SK-N-SH (cell line): ENCODE measurements at regions not wholly inside any gene's neighbourhood (a gene's known extent, or its start where the extent isn't known, plus 50 kb on each side); places are given as distances from the start of the nearest gene placed in this dataset.

Experiments
- CTCF ChIA-PET: fragments of 300-600, 350-600 bp; formaldehyde crosslinking; extraction: SDS; loops from one replicate; lab custom pipeline; 2021; lab: Yijun Ruan, JAX
- POLR2A ChIA-PET: fragments of 350-600 bp; sonication (Branson Sonifier 250); formaldehyde crosslinking; extraction: SDS; loops from one replicate; lab custom pipeline; 2020; ENCODE audit warnings: antibody characterized with exemption, inconsistent platforms; lab: Yijun Ruan, JAX
- DNase-seq: peaks from one replicate; pipeline ENCODE4 v3.0.0; 2012
- H2AFZ ChIP-seq: fragments of 200-600 bp; sonication (generic); 2 replicates; pipeline ENCODE4 v1.8.1; 2016; ENCODE audit warnings: antibody characterized with exemption, mild to moderate bottlenecking, low read depth
- H3F3A ChIP-seq: fragments of 200-600 bp; sonication (generic); replicated peaks from 2 replicates; pipeline ENCODE3; 2016; ENCODE audit warnings: antibody characterized with exemption, mild to moderate bottlenecking; ENCODE audit not compliant: insufficient read depth
- H3K27ac ChIP-seq, 2 experiments: fragments of 200-500 bp in 1 of 2; fragments of 200-600 bp in 1 of 2; sonication (Bioruptor generic) in 1 of 2; sonication (generic), shearing (Covaris generic) in 1 of 2; 2 replicates each; pipeline versions ENCODE4 v1.5.1 to v1.6.1; 2014 to 2016; ENCODE audit warnings: low read depth in 2 of 2, inconsistent platforms in 1 of 2, low read length in 1 of 2, mild to moderate bottlenecking in 1 of 2, mixed read lengths in 1 of 2
- H3K27me3 ChIP-seq: fragments of 200-600 bp; sonication (generic), shearing (Covaris generic); 2 replicates; pipeline ENCODE4 v1.6.1; 2016; ENCODE audit warnings: mixed run types; ENCODE audit not compliant: insufficient read depth
- H3K36me3 ChIP-seq, 2 experiments: fragments of 200-500 bp in 1 of 2; fragments of 200-600 bp in 1 of 2; sonication (Bioruptor generic) in 1 of 2; sonication (generic) in 1 of 2; replicated peaks in 1 of 2; 2 replicates each; pipeline versions ENCODE3 to v1.5.1; 2014 to 2016; ENCODE audit warnings: low read length in 1 of 2, mild to moderate bottlenecking in 1 of 2; ENCODE audit not compliant: insufficient read depth in 2 of 2, control insufficient read depth in 1 of 2
- H3K4me1 ChIP-seq, 2 experiments: fragments of 200-500 bp in 1 of 2; fragments of 200-600 bp in 1 of 2; sonication (Bioruptor generic) in 1 of 2; sonication (generic), shearing (Covaris generic) in 1 of 2; 2 replicates each; pipeline versions ENCODE4 v1.5.1 to v1.6.1; 2014 to 2016; ENCODE audit warnings: low read depth in 1 of 2, low read length in 1 of 2, mixed run types in 1 of 2; ENCODE audit not compliant: insufficient read depth in 2 of 2, control insufficient read depth in 1 of 2
- H3K4me2 ChIP-seq: fragments of 200-600 bp; sonication (generic), shearing (Covaris generic); 2 replicates; pipeline ENCODE4 v1.6.1; 2017; ENCODE audit warnings: mixed run types
- H3K4me3 ChIP-seq, 2 experiments: fragments of 200-500 bp in 1 of 2; fragments of 200-600 bp in 1 of 2; sonication (Bioruptor generic) in 1 of 2; sonication (generic), shearing (Covaris generic) in 1 of 2; 2 replicates each; pipeline versions ENCODE4 v1.5.1 to v1.8.1; 2014 to 2016; ENCODE audit warnings: low read depth in 2 of 2, inconsistent platforms in 1 of 2, low read length in 1 of 2, mild to moderate bottlenecking in 1 of 2, mixed read lengths in 1 of 2, moderate library complexity in 1 of 2
- H3K79me2 ChIP-seq: fragments of 200-600 bp; sonication (generic); 2 replicates; pipeline ENCODE4 v1.8.1; 2017; ENCODE audit warnings: mild to moderate bottlenecking; ENCODE audit not compliant: insufficient read depth
- H3K9ac ChIP-seq: fragments of 200-600 bp; sonication (generic); 2 replicates; pipeline ENCODE4 v1.6.1; 2017; ENCODE audit warnings: mixed run types
- H3K9me2 ChIP-seq: fragments of 200-600 bp; sonication (generic); 2 replicates; pipeline ENCODE4 v1.6.1; 2017; ENCODE audit warnings: mixed run types
- H3K9me3 ChIP-seq: fragments of 200-600 bp; sonication (generic); 2 replicates; pipeline ENCODE4 v1.6.1; 2017; ENCODE audit warnings: mixed run types, mild to moderate bottlenecking, moderate library complexity
- H4K20me1 ChIP-seq: fragments of 200-600 bp; sonication (generic); 2 replicates; pipeline ENCODE4 v1.6.1; 2017; ENCODE audit warnings: mild to moderate bottlenecking, mixed run types; ENCODE audit not compliant: insufficient read depth
- CTCF ChIP-seq: fragments of 200-600 bp; sonication (generic); IDR thresholded peaks from 2 replicates; pipeline ENCODE4 v1.6.1; 2017; ENCODE audit warnings: antibody characterized with exemption, mild to moderate bottlenecking, moderate library complexity
- ELF1 ChIP-seq: IDR thresholded peaks from 2 replicates; pipeline ENCODE4 v1.4.0; 2012
- EP300 ChIP-seq, 2 experiments: IDR thresholded peaks; 2 replicates each; pipeline versions ENCODE4 v1.4.0 to v1.6.1; 2012; ENCODE audit warnings: borderline replicate concordance in 1 of 2, low read depth in 1 of 2, low read length in 1 of 2
- EZH2phosphoT487 ChIP-seq: fragments of 200-600 bp; sonication (generic); IDR thresholded peaks from 2 replicates; pipeline ENCODE4 v1.6.1; 2017; ENCODE audit warnings: low read depth, mixed run types, mild to moderate bottlenecking, antibody characterized with exemption, moderate library complexity, borderline replicate concordance
- FOSL2 ChIP-seq: IDR thresholded peaks from 2 replicates; pipeline ENCODE4 v1.4.0; 2012; ENCODE audit warnings: low read depth, mild to moderate bottlenecking, moderate library complexity, borderline replicate concordance
- FOXM1 ChIP-seq: IDR thresholded peaks from 2 replicates; pipeline ENCODE4 v1.4.0; 2012; ENCODE audit warnings: low read depth, mild to moderate bottlenecking
- GABPA ChIP-seq: IDR thresholded peaks from 2 replicates; pipeline ENCODE4 v1.4.0; 2012; ENCODE audit warnings: low read depth, mild to moderate bottlenecking
- GATA2 ChIP-seq: sonication (generic); formaldehyde crosslinking; IDR thresholded peaks from 2 replicates; pipeline ENCODE4 v1.5.0; 2020; ENCODE audit warnings: mild to moderate bottlenecking, missing genetic modification reagents
- JUND ChIP-seq: IDR thresholded peaks from 2 replicates; pipeline ENCODE4 v1.4.0; 2012
- MAX ChIP-seq: IDR thresholded peaks from 2 replicates; pipeline ENCODE4 v1.4.0; 2012; ENCODE audit warnings: low read depth
- NRF1 ChIP-seq: IDR thresholded peaks from 2 replicates; pipeline ENCODE4 v1.6.1; 2012; ENCODE audit warnings: low read depth, mild to moderate bottlenecking, low read length
- POLR2AphosphoS5 ChIP-seq: IDR thresholded peaks from 2 replicates; pipeline ENCODE4 v1.6.1; 2012; ENCODE audit warnings: low read depth, low read length
- RAD21 ChIP-seq: IDR thresholded peaks from 2 replicates; pipeline ENCODE4 v1.6.1; 2012; ENCODE audit warnings: mild to moderate bottlenecking, low read length
- REST ChIP-seq: IDR thresholded peaks from 2 replicates; pipeline ENCODE4 v1.6.1; 2012; ENCODE audit warnings: mild to moderate bottlenecking, low read depth, low read length, moderate library complexity
- RFX5 ChIP-seq: IDR thresholded peaks from 2 replicates; pipeline ENCODE4 v1.6.1; 2012; ENCODE audit warnings: mild to moderate bottlenecking, improper control_type of control experiment, low read length
- TCF12 ChIP-seq: IDR thresholded peaks from 2 replicates; pipeline ENCODE4 v1.4.0; 2012
- USF1 ChIP-seq: IDR thresholded peaks from 2 replicates; pipeline ENCODE4 v1.4.0; 2012; ENCODE audit warnings: low read depth, borderline replicate concordance
- USF2 ChIP-seq: fragments of 150-350 bp; IDR thresholded peaks from 2 replicates; pipeline ENCODE4 v1.6.1; 2017; ENCODE audit warnings: antibody characterized with exemption, low read length, low read depth, borderline replicate concordance
- YY1 ChIP-seq: IDR thresholded peaks from 2 replicates; pipeline ENCODE4 v1.4.0; 2012; ENCODE audit warnings: low read depth, mild to moderate bottlenecking
- WGBS: methylation state at CpG from one replicate; pipeline ENCODE4 v1.1.6; 2017; ENCODE audit warnings: low lambda C conversion rate; 5-methylcytosine and 5-hydroxymethylcytosine counted together

- no peak for TF ChIP-seq CTCF
- no peak for TF ChIP-seq NRF1
- TF ChIP-seq EP300 (IDR thresholded peaks at IDR 0.05; ENCODE audit: borderline replicate concordance in 1 of 2, low read depth in 1 of 2, low read length in 1 of 2): no peak
- no peak for TF ChIP-seq TCF12
- no peak for TF ChIP-seq USF1
- no peak for TF ChIP-seq FOXM1
- TF ChIP-seq JUND: no peak
- TF ChIP-seq, all 33 proteins: peak for 0
These were observed 92.3 kb upstream of the CTDP1 start (continued) for GRCh38 chr18:79587226-79587741.

- Histone ChIP-seq H3K9ac (no peak overlapping the region), H3K36me3 (no peaks in the 10 kb centered on the region), H3K27me3 (peaks cover 58% of the 10 kb centered on the region), H3K9me2 (no peaks in the 10 kb centered on the region), H3F3A (no peaks in the 10 kb centered on the region), H3K27ac (no peak overlapping the region), H3K4me1 (no peaks in the 10 kb centered on the region), H3K4me2 (no peak overlapping the region), H2AFZ (no peak overlapping the region), H3K9me3 (no peaks in the 10 kb centered on the region), H3K79me2 (no peaks in the 10 kb centered on the region), H3K4me3 (no peak overlapping the region), H4K20me1 (no peaks in the 10 kb centered on the region)
- WGBS: 45% methylated on average over 23 of the region's 32 CpGs
- ChIA-PET CTCF (no interaction called here), POLR2A (no interaction called here)
- DNase-seq: no peak
- TF ChIP-seq GABPA (no peak), CTCF (no peak), RAD21 (no peak), FOXM1 (no peak), YY1 (no peak), MAX (no peak), GATA2 (no peak), REST (no peak), FOSL2 (no peak), TCF12 (no peak), RFX5 (no peak), USF2 (no peak), POLR2AphosphoS5 (no peak), EZH2phosphoT487 (no peak), NRF1 (no peak), ELF1 (no peak)
These were observed 91.6 kb upstream of the CTDP1 start for GRCh38 chr18:79587779-79588635.
